Aorta (tissue), 5 donors: ENCODE measurements at regions not wholly inside any gene's neighbourhood (a gene's known extent, or its start where the extent isn't known, plus 50 kb on each side); places are given as distances from the start of the nearest gene placed in this dataset.
"Not testable (repeated sequence)": the region's sequence is repeated elsewhere in the genome, so short reads cannot be mapped to it uniquely, and the experiment has no call there.

Experiments used
- ATAC-seq: fragments of 200-7000 bp; cut with Tn5 transposase; one replicate; pipeline ENCODE4 v1.9.1; 2022; ENCODE audit warnings: moderate library complexity; ENCODE audit not compliant: low FRiP score
- DNase-seq, 2 donors: peaks; one replicate each; pipeline ENCODE4 v3.0.0-alpha.2; 2020
- H3K27ac ChIP-seq, 2 donors: one replicate each; pipeline ENCODE4 v1.5.1; 2013; ENCODE audit warnings: low read length in 2 of 2, mild to moderate bottlenecking in 2 of 2, moderate library complexity in 2 of 2, control low read depth in 1 of 2, inconsistent platforms in 1 of 2, low read depth in 1 of 2
- H3K27me3 ChIP-seq, 2 donors: one replicate each; pipeline ENCODE4 v1.6.1; 2013; ENCODE audit warnings: control low read depth in 1 of 2, low read length in 1 of 2, mild to moderate bottlenecking in 1 of 2, moderate library complexity in 1 of 2; ENCODE audit not compliant: insufficient read depth in 2 of 2, control insufficient read depth in 1 of 2
- H3K36me3 ChIP-seq, 2 donors: one replicate each; pipeline ENCODE4 v1.6.1; 2013; ENCODE audit warnings: control low read depth in 1 of 2, low read length in 1 of 2, mild to moderate bottlenecking in 1 of 2; ENCODE audit not compliant: insufficient read depth in 2 of 2, control insufficient read depth in 1 of 2
- H3K4me1 ChIP-seq, 2 donors: one replicate each; pipeline ENCODE4 v1.6.1; 2013; ENCODE audit warnings: low read length in 2 of 2, control low read depth in 1 of 2, mild to moderate bottlenecking in 1 of 2, moderate library complexity in 1 of 2; ENCODE audit not compliant: insufficient read depth in 2 of 2, control insufficient read depth in 1 of 2
- H3K4me3 ChIP-seq, 2 donors: one replicate each; pipeline ENCODE4 v1.5.1; 2013; ENCODE audit warnings: low read length in 2 of 2, control low read depth in 1 of 2, mild to moderate bottlenecking in 1 of 2
- H3K9me3 ChIP-seq: one replicate; pipeline ENCODE4 v1.6.1; 2013; ENCODE audit warnings: mild to moderate bottlenecking, low read length; ENCODE audit not compliant: control insufficient read depth
- WGBS, 2 donors: extraction: QIAGEN DNeasy Blood & Tissue Kit; methylation state at CpG; one replicate each; pipeline ENCODE4 v1.1.7; 2013; 5-methylcytosine and 5-hydroxymethylcytosine counted together
- intact Hi-C, 2 donors: fragments of 100-400 bp; cut with DNase I; formaldehyde crosslinking; loops; one replicate each; pipeline versions ENCODE4 v1.14.2 to v1.15.0; 2022
- donor health status: healthy with polysubstance abuse.
- donor health status: Bipolar disorder and iron deficiency.
- donor health status: DM: no; HTN: no; CAD: no.
- donor health status: DM: no; HTN: no; CAD: no.
- donor health status: DM: yes; HTN: yes; CAD: no.

DNA sequence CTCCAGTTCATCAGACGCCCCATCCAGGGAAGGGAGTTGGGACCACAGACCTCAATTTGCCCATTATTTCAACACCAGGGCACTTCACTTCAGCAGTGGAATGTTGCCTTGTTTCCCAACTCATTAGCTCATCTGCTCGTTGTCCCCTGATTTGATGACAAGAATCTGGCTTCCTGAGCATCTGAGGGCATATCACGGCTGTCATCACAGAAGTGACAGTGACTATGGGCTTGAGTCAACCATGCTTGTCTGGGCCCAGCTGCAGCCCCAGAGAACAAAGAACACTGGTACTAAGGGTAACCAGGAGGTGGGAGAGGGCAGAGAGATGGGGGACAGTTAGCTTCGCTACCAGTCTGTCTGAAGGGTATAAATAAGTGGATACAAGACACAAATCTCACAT, 266.0 kb upstream of the SDK2 start:
- ATAC-seq = no peak
- H3K4me1 ChIP-seq = no peaks in the 10 kb centered on the region
- WGBS, 2 donors = 83 to 84% methylated on average over 4 of the region's 4 CpGs
- H3K9me3 ChIP-seq = peaks cover 11% of the 10 kb centered on the region
- intact Hi-C loops = no loop called here
- no peaks in the 10 kb centered on the region for H3K27me3 ChIP-seq
- DNase-seq = no peak
- no peaks in the 10 kb centered on the region for H3K36me3 ChIP-seq
- H3K4me3 ChIP-seq = no peak overlapping the region
- H3K27ac ChIP-seq = no peak overlapping the region

DNA sequence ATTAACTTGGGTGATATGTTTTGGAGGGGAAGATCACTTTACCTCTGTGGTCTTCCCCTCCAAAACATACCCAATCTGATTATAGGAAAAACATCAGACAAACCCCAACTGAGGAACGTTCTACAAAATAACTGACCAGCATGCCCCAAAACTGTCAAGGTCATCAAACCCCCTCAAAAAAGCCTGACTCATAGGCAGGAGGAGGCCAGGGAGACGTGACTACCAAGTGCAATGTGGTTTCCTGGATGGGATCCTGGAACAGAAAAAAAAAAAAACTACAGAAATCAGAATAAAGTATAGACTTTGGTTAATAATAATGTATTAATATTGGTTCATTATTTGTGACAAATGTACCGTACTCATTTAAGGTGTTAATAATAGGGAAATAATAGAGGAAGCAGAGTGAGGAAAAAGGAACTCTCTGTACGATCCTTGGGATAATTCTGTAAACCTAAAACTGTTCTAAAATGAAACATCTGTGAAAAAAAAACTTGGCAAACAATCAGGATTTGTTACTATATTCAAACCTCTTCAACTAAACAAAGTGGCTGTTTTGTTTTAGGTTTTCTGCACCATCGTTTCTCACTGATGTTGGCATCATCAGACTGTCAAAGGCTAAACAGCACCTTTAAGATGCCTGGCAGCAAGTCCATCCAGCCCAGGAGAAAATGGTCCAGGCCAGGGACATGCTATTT, 266.7 kb upstream of the SDK2 start:
- Histone ChIP-seq H3K4me1 (no peaks in the 10 kb centered on the region), H3K9me3 (peaks cover 11% of the 10 kb centered on the region), H3K27ac (no peak overlapping the region), H3K36me3 (no peaks in the 10 kb centered on the region), H3K27me3 (no peaks in the 10 kb centered on the region), H3K4me3 (no peak overlapping the region)
- intact Hi-C loops = no loop called here
- ATAC-seq (no peak), DNase-seq (no peak)
- WGBS, 2 donors = 33 to 36% methylated on average over 5 of the region's 5 CpGs

DNA sequence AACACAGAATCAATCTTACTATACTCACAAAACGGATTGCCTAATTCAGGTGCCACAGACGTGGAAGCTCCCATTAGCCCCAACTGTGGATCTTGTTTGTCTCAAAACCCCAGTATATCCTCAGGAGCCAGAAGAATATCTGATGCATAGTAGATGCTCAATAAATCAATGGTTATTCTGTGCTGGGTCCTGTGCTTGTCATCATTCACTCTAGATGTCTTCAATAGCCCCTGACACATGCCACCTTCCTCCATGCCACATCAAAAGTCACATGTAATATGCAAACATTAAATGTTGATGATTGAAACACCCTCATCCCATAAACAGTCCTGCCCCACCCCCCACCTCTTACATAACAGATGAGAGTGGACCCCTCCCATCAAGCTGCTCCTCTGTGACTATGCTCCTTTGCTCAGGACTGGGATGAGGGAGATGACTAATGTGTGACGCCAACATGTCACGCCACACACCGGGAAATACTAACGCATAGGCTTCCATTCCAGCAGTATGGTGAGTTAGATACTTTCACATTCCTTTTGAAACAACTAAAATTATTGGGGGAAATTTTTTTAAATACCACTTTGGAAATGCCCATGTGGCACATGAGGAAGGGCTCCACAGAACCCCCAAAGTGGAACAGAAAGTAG, 267.6 kb upstream of the SDK2 start:
- Histone ChIP-seq H3K9me3 (peaks cover 9% of the 10 kb centered on the region), H3K36me3 (no peaks in the 10 kb centered on the region), H3K4me1 (no peaks in the 10 kb centered on the region), H3K27ac (no peak overlapping the region), H3K27me3 (no peaks in the 10 kb centered on the region), H3K4me3 (no peak overlapping the region)
- no peak for ATAC-seq
- intact Hi-C loops = no loop called here
- WGBS, 2 donors = 81 to 82% methylated on average over 6 of the region's 6 CpGs
- DNase-seq = no peak

DNA sequence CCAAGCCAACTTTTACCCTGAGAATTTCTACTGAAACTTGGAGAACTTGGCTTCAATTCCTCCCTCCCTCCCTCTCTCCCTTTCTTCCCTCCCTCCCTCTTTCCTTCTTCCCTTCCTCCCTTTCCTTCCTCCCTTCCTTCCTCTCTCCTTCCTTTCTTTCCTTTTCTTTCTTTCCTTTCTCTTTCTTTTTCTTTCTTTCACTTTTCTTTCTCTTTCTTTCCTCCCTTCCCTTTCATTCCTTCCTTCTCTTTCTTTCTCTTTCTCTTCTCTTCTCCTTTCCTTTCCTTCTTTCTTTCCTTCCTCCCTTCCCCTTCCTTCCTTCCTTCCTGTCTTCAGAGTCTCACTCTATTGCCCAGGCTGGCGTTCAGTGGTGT, 268.1 kb upstream of the SDK2 start:
- Histone ChIP-seq H3K4me1 (no peaks in the 10 kb centered on the region), H3K4me3 (no peak overlapping the region), H3K36me3 (no peaks in the 10 kb centered on the region), H3K27me3 (no peaks in the 10 kb centered on the region), H3K9me3 (peaks cover 9% of the 10 kb centered on the region), H3K27ac (no peak overlapping the region)
- 88 to 91% methylated on average over 1 of the region's 1 CpG for WGBS, 2 donors
- DNase-seq (no peak), ATAC-seq (no peak)
- intact Hi-C loops = no loop called here

DNA sequence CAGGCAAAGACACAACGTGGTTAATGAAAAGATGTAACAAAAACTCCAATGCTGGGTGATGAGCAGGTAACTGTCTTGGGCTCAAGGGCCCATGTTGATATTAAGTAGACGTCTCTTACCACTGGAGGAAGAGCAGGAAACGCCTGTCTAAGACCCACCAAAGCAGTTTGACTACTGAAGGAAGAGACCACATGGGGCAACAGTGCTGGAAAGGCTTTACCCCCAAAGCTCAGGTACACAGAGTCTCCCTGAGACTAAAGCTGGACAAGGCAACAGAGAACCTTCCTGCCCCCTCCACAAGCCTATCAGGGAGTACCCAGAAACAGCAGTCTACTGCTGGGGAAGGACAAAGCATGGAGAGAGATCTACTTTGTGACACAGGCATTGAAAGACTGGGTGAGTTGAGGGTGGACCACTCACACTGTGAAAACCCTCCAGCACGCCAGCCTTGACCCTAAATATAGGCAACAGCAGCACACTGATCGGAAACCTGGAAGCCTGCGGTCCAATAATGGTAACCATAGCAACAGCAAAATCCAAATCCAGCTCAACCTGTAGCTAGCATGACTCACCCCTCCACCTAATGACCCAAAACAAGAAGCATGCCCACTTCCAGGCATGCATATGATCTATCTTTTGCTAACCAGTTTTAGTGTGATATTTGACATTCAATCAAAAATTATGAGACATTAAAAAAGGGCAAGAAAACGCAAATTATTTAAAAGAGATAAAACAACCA, 270.5 kb upstream of the SDK2 start:
- DNase-seq = no peak
- ATAC-seq = no peak
- intact Hi-C loops = no loop called here
- 74 to 81% methylated on average over 7 of the region's 7 CpGs for WGBS, 2 donors
- Histone ChIP-seq H3K36me3 (no peaks in the 10 kb centered on the region), H3K27ac (no peak overlapping the region), H3K4me1 (no peaks in the 10 kb centered on the region), H3K9me3 (peaks cover 9% of the 10 kb centered on the region), H3K4me3 (no peak overlapping the region), H3K27me3 (no peaks in the 10 kb centered on the region)

DNA sequence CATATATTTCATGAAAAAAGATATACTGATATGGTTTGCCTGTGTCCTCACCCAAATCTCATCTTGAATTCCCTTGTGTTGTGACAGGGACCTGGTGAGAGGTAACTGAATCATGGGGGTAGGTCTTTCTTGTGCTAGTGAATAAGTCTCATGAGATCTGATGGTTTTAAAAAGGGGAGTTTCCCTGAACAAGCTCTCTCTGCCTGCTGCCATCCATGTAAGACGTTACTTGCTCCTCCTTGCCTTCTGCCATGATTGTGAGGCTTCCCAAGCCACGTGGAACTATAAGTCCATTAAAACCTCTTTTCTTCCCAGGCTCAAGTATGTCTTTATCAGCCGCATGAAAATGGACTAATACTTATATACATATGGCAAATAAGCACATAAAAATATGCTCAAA, 274.8 kb upstream of the SDK2 start:
- WGBS, 2 donors = 80% methylated on average over 3 of the region's 3 CpGs
- H3K4me1 ChIP-seq, H3K4me3 ChIP-seq, H3K27me3 ChIP-seq, DNase-seq, H3K9me3 ChIP-seq, H3K27ac ChIP-seq, ATAC-seq, intact Hi-C loops, H3K36me3 ChIP-seq: not testable (repeated sequence)

DNA sequence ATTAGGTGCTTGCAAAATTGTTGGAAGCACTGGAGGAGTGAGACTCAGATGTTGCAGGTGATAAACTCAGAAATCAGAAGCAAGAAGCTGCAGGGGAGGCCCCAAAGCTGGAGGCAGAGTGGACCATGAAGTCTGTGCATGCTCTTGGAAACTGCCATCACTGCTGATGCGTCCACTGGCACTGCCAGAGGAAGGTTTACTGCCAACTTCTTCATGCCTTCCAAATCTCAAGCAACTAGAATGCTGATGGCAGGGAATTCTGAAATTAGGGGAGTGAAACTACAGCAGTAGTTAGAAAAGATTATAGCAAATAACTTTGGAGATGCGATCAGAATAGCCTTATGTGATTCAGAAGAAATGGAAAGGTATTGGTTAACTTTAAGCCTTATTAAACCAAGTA, 277.1 kb upstream of the SDK2 start:
- Histone ChIP-seq H3K4me3 (no peak overlapping the region), H3K27me3 (peaks cover 0 to 2% of the 10 kb centered on the region in 2 donors), H3K36me3 (no peaks in the 10 kb centered on the region), H3K4me1 (no peaks in the 10 kb centered on the region), H3K9me3 (peaks cover 2% of the 10 kb centered on the region), H3K27ac (no peak overlapping the region)
- no peak for ATAC-seq
- intact Hi-C loops = no loop called here
- WGBS, 2 donors = 43 to 45% methylated on average over 2 of the region's 2 CpGs
- DNase-seq = no peak

DNA sequence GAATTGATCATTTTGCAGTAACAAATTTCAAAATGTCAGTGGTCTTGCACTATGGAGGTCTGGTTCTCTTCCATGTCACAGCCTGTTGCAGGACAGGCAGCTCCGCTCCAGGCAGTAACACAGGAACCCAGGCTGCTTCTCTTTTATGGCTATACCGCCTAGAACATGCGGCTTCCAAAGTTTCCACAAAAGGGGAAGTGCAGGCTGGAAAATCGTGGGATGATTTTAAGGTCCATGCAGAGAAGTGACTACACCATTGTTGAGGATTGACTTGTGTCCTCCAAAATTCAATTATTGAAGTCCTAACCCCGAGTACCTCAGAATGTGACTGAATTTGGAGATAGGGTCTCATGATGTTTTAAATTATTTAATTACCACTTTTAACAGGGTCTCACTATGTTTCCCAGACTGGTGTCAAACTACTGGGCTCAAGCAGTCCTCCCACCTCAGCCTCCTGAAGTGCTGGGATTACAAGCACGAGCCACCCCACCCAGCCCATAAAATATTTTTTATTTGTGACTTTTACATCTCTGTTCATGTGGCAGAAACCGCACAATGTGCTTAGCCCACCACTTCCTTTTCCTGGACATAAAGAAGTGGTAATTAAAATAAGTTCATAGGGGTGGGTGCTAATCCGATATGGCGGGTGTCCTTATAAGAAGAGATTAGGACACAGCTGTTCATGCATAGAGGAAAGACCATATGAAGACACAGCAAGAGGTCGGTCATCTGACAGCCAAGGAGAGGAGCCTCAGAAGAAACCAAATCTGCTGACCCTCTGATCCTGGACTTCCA, 279.2 kb upstream of the RPL38 start:
- no peak overlapping the region for H3K27ac ChIP-seq
- no peak overlapping the region for H3K4me3 ChIP-seq
- peaks cover 0 to 2% of the 10 kb centered on the region in 2 donors for H3K27me3 ChIP-seq
- no peak for ATAC-seq
- H3K9me3 ChIP-seq = peaks cover 2% of the 10 kb centered on the region
- H3K36me3 ChIP-seq = no peaks in the 10 kb centered on the region
- H3K4me1 ChIP-seq = no peaks in the 10 kb centered on the region
- DNase-seq = no peak
- intact Hi-C loops = no loop called here
- WGBS, 2 donors = 79 to 92% methylated on average over 10 of the region's 10 CpGs
